ENCODE measurements at regions not wholly inside any gene's neighbourhood (a gene's known extent, or its start where the extent isn't known, plus 50 kb on each side); places are given as distances from the start of the nearest gene placed in this dataset.
A peak's percentile ranks its signal among the peaks of the same experiment; 100 is the strongest.

- no peak for DNase-seq (ENCODE audit: low read depth)
Measured at GRCh38 chr3:189455641-189456417, 175.4 kb upstream of the TP63 start.

GRCh38 chr3:189457201-189457607 is 174.0 kb upstream of the TP63 start:
- DNase-seq (ENCODE audit: low read depth): no peak

- no peak for DNase-seq (ENCODE audit: low read depth)
Measured at GRCh38 chr3:189457631-189458412, 173.4 kb upstream of the TP63 start.

- DNase-seq (ENCODE audit: low read depth): no peak
Measured at GRCh38 chr3:189458528-189458927, 172.7 kb upstream of the TP63 start.

- DNase-seq (ENCODE audit: low read depth): no peak
Measured at GRCh38 chr3:189459231-189459630, 172.0 kb upstream of the TP63 start.

- DNase-seq (ENCODE audit: low read depth): no peak
Measured at GRCh38 chr3:189460511-189460910, 170.7 kb upstream of the TP63 start.

GRCh38 chr3:189464799-189465198 is 166.4 kb upstream of the TP63 start:
- DNase-seq (ENCODE audit: low read depth): no peak

- DNase-seq (ENCODE audit: low read depth): no peak
Measured at GRCh38 chr3:189466004-189466403, 165.2 kb upstream of the TP63 start.

GRCh38 chr3:189467451-189467850 is 163.7 kb upstream of the TP63 start:
- no peak for DNase-seq (ENCODE audit: low read depth)

- DNase-seq (ENCODE audit: low read depth): no peak
Measured at GRCh38 chr3:189474944-189475343, 156.2 kb upstream of the TP63 start.

GRCh38 chr3:189477614-189478013 is 153.6 kb upstream of the TP63 start:
- no peak for DNase-seq (ENCODE audit: low read depth)

- no peak for DNase-seq (ENCODE audit: low read depth)
Measured at GRCh38 chr3:189486556-189486955, 144.6 kb upstream of the TP63 start.

GRCh38 chr3:189488241-189488767 is 142.9 kb upstream of the TP63 start:
- DNase-seq (ENCODE audit: low read depth): peak; percentile 16

GRCh38 chr3:189490337-189490736 is 140.9 kb upstream of the TP63 start:
- no peak for DNase-seq (ENCODE audit: low read depth)

GRCh38 chr3:189490749-189491148 is 140.4 kb upstream of the TP63 start:
- no peak for DNase-seq (ENCODE audit: low read depth)

- no peak for DNase-seq (ENCODE audit: low read depth)
Measured at GRCh38 chr3:189491831-189492230, 139.4 kb upstream of the TP63 start.

- no peak for DNase-seq (ENCODE audit: low read depth)
Measured at GRCh38 chr3:189493271-189493670, 137.9 kb upstream of the TP63 start.

GRCh38 chr3:189494632-189495031 is 136.6 kb upstream of the TP63 start:
- no peak for DNase-seq (ENCODE audit: low read depth)

- no peak for DNase-seq (ENCODE audit: low read depth)
Measured at GRCh38 chr3:189496375-189497138, 134.6 kb upstream of the TP63 start.

GRCh38 chr3:189498995-189499704 is 132.0 kb upstream of the TP63 start:
- DNase-seq (ENCODE audit: low read depth): no peak

- no peak for DNase-seq (ENCODE audit: low read depth)
Measured at GRCh38 chr3:189500299-189500698, 130.9 kb upstream of the TP63 start.

All from EH (cell line).